D721Med (cell line): ENCODE measurements at regions not wholly inside any gene's neighbourhood (a gene's known extent, or its start where the extent isn't known, plus 50 kb on each side); places are given as distances from the start of the nearest gene placed in this dataset.

ENCODE experiments used
- DNase-seq: peaks from one replicate; pipeline ENCODE4 v3.0.0; 2011; ENCODE audit warnings: low spot score; ENCODE audit not compliant: insufficient read length
- FAIRE-seq: peaks from 2 replicates; lab custom pipeline; 2011; peaks lifted over from hg19 to GRCh38; lab: Jason Lieb, UNC
- TF ChIP-seq, protein P1 (sequence below): IDR thresholded peaks from 2 replicates; pipeline ENCODE4 v1.5.1; 2012; ENCODE audit warnings: mild to moderate bottlenecking, control low read depth; ENCODE audit not compliant: insufficient read depth; ENCODE audit errors: missing control alignments

GRCh38 chr9:94005272-94005901 lies 50.2 kb upstream of the BARX1 start:
- FAIRE-seq (no peak), DNase-seq (no peak)
- TF ChIP-seq, protein P1, sequence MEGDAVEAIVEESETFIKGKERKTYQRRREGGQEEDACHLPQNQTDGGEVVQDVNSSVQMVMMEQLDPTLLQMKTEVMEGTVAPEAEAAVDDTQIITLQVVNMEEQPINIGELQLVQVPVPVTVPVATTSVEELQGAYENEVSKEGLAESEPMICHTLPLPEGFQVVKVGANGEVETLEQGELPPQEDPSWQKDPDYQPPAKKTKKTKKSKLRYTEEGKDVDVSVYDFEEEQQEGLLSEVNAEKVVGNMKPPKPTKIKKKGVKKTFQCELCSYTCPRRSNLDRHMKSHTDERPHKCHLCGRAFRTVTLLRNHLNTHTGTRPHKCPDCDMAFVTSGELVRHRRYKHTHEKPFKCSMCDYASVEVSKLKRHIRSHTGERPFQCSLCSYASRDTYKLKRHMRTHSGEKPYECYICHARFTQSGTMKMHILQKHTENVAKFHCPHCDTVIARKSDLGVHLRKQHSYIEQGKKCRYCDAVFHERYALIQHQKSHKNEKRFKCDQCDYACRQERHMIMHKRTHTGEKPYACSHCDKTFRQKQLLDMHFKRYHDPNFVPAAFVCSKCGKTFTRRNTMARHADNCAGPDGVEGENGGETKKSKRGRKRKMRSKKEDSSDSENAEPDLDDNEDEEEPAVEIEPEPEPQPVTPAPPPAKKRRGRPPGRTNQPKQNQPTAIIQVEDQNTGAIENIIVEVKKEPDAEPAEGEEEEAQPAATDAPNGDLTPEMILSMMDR, result no peak
